HL-60 (cell line): ENCODE measurements at regions not wholly inside any gene's neighbourhood (a gene's known extent, or its start where the extent isn't known, plus 50 kb on each side); places are given as distances from the start of the nearest gene placed in this dataset.

Experiments used
- CTCF ChIP-seq: IDR thresholded peaks from one replicate; pipeline ENCODE4 v1.5.1; 2011; ENCODE audit warnings: low read length, control low read depth, inconsistent platforms; ENCODE audit not compliant: insufficient read depth
- SPI1 ChIP-seq: IDR thresholded peaks from 2 replicates; pipeline ENCODE4 v1.6.1; 2012; ENCODE audit warnings: low read depth, mild to moderate bottlenecking, borderline replicate concordance

- no peak for TF ChIP-seq CTCF
- TF ChIP-seq SPI1: no peak
Observed at GRCh38 chr7:113283861-113284260, 165.5 kb upstream of the SMIM30 start.
